Activated naive CD8-positive, alpha-beta T cell treated with anti-CD3 and anti-CD28 coated beads, Interleukin-2, amount 10 ng/mL, durations not matched to agents 7 days and 5 days (primary cell): ENCODE measurements at regions not wholly inside any gene's neighbourhood (a gene's known extent, or its start where the extent isn't known, plus 50 kb on each side); places are given as distances from the start of the nearest gene placed in this dataset.

Experiments used
- ATAC-seq: fragments of 150-1000 bp; cut with Tn5 transposase; one replicate; pipeline ENCODE4 v1.10.0; 2021; ENCODE audit warnings: low read depth, moderate library complexity
- POLR2A ChIA-PET: fragments of 350-600 bp; sonication (Branson Sonifier 250); formaldehyde crosslinking; loops from one replicate; lab custom pipeline; 2021; ENCODE audit warnings: antibody characterized with exemption; lab: Charles Lee
- DNase-seq: peaks from one replicate; pipeline ENCODE4 v3.0.0; 2021
- H3K27ac Mint-ChIP-seq: one replicate; pipeline ENCODE4 v1.8.0; 2022; ENCODE audit warnings: mild to moderate bottlenecking, mixed read lengths
- H3K27me3 Mint-ChIP-seq: one replicate; pipeline ENCODE4 v1.8.0; 2022; ENCODE audit warnings: mild to moderate bottlenecking, moderate library complexity, mixed read lengths
- H3K36me3 Mint-ChIP-seq: one replicate; pipeline ENCODE4 v1.8.0; 2021; ENCODE audit warnings: mild to moderate bottlenecking, mixed read lengths
- H3K4me1 Mint-ChIP-seq: one replicate; pipeline ENCODE4 v1.8.0; 2021; ENCODE audit warnings: mixed read lengths
- H3K4me3 Mint-ChIP-seq: one replicate; pipeline ENCODE4 v1.8.0; 2022; ENCODE audit warnings: mild to moderate bottlenecking, moderate library complexity, mixed read lengths
- H3K9me3 Mint-ChIP-seq: one replicate; pipeline ENCODE4 v1.8.0; 2021; ENCODE audit warnings: mixed read lengths

DNA sequence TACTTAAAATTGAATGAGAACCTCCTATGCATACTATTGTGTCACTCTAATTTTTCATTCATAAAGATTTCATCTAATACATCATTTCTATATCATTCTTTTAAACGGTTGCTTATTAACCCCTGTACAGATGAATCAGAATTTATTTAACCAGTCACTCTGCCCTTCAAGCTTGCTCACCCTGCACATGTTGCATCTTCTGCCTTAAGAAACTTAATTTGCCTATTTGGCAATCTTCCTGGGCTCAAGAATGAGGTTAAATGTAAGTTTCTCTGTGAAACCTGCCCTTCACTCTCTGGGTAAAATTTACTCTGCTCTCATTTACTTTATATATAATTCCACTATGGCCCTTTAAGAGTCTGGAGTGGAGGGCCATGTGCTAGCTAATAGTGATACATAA, 434.7 kb upstream of the ZNF608 start:
- POLR2A ChIA-PET: no interaction called here
- Mint-ChIP-seq H3K9me3 (peaks cover 8% of the 10 kb centered on the region), H3K36me3 (no peaks in the 10 kb centered on the region), H3K27me3 (no peaks in the 10 kb centered on the region), H3K4me3 (no peak overlapping the region), H3K27ac (no peak overlapping the region), H3K4me1 (no peaks in the 10 kb centered on the region)
- ATAC-seq: no peak
- DNase-seq: no peak

DNA sequence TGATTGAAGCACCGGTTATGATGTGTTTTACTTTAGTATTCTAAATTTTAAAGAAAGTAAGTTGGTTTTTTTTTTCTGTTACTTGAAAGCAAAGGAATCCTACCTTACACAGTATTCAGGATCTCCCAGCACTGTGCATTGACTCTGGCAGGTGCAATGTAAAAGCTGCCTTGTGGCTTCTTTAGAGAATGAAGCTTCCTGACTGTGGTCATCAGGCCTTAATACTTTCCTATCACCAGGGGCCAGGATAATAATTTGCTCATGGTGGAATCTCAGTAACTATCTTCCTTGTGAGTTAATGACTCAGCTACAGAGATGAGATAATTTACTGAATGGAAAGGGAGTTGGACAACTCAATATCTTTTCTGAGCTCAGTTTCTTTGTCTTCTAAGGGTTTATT, 435.5 kb upstream of the ZNF608 start:
- H3K27ac Mint-ChIP-seq: no peak overlapping the region
- POLR2A ChIA-PET: no interaction called here
- H3K27me3 Mint-ChIP-seq: no peaks in the 10 kb centered on the region
- H3K4me3 Mint-ChIP-seq: no peak overlapping the region
- no peak for DNase-seq
- H3K4me1 Mint-ChIP-seq: no peaks in the 10 kb centered on the region
- ATAC-seq: no peak
- H3K9me3 Mint-ChIP-seq: peaks cover 8% of the 10 kb centered on the region
- no peaks in the 10 kb centered on the region for H3K36me3 Mint-ChIP-seq

DNA sequence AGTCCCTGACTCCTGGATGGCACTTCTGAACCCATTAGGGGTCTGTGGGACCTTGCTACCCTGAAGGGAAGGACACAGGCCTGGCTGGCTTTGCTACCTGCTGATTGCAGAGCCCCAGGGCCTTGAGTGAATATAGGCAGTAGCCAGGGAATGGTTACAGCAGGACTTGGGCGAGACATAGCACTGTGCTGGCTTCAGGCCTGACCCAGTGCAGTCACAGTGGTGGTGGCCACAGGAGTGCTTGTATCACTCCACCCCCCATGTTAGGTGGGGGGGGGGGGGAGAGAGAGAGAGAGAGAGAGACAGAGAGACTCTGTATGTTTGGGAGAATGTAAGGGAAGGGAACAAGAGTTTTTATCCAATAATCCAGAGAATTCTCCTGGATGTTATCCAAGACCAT, 439.3 kb upstream of the ZNF608 start:
- ATAC-seq (no peak), DNase-seq (no peak)
- H3K4me1 Mint-ChIP-seq: no peaks in the 10 kb centered on the region
- no peaks in the 10 kb centered on the region for H3K9me3 Mint-ChIP-seq
- H3K36me3 Mint-ChIP-seq: no peaks in the 10 kb centered on the region
- H3K27me3 Mint-ChIP-seq: no peaks in the 10 kb centered on the region
- no peak overlapping the region for H3K27ac Mint-ChIP-seq
- H3K4me3 Mint-ChIP-seq: no peak overlapping the region
- POLR2A ChIA-PET: no interaction called here

DNA sequence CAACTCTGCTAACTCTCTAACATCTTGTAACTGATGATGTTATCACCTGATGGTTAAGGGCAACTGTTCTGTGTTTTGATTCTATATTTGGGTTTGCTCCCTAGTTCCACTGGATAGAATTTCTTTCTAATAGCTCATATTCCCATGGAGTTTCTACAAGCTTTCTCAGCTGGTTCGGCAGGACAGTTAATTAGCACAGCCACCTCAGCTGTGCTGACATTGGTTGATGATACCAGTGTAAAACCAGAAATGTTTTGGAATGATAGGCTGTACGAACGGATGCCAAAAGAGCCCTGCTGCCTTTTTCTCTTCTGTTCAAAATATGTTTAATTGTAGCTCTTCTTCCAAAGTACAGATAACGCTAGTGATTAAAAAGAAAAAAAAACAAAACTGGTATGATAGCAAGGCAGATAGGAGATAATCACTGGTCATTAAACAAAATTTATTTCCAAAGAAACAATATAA, 440.5 kb upstream of the ZNF608 start:
- H3K4me1 Mint-ChIP-seq: no peaks in the 10 kb centered on the region
- no peaks in the 10 kb centered on the region for H3K27me3 Mint-ChIP-seq
- no peaks in the 10 kb centered on the region for H3K9me3 Mint-ChIP-seq
- POLR2A ChIA-PET: no interaction called here
- H3K36me3 Mint-ChIP-seq: no peaks in the 10 kb centered on the region
- no peak overlapping the region for H3K27ac Mint-ChIP-seq
- no peak overlapping the region for H3K4me3 Mint-ChIP-seq
- DNase-seq (no peak), ATAC-seq (no peak)

- no peaks in the 10 kb centered on the region for H3K9me3 Mint-ChIP-seq
- H3K4me1 Mint-ChIP-seq: no peaks in the 10 kb centered on the region
- H3K4me3 Mint-ChIP-seq: no peak overlapping the region
- no peaks in the 10 kb centered on the region for H3K36me3 Mint-ChIP-seq
- ATAC-seq: no peak
- H3K27me3 Mint-ChIP-seq: no peaks in the 10 kb centered on the region
- DNase-seq: no peak
- POLR2A ChIA-PET: no interaction called here
- H3K27ac Mint-ChIP-seq: no peak overlapping the region
Measured at GRCh38 chr5:125189531-125189941, 443.1 kb upstream of the ZNF608 start.

DNA sequence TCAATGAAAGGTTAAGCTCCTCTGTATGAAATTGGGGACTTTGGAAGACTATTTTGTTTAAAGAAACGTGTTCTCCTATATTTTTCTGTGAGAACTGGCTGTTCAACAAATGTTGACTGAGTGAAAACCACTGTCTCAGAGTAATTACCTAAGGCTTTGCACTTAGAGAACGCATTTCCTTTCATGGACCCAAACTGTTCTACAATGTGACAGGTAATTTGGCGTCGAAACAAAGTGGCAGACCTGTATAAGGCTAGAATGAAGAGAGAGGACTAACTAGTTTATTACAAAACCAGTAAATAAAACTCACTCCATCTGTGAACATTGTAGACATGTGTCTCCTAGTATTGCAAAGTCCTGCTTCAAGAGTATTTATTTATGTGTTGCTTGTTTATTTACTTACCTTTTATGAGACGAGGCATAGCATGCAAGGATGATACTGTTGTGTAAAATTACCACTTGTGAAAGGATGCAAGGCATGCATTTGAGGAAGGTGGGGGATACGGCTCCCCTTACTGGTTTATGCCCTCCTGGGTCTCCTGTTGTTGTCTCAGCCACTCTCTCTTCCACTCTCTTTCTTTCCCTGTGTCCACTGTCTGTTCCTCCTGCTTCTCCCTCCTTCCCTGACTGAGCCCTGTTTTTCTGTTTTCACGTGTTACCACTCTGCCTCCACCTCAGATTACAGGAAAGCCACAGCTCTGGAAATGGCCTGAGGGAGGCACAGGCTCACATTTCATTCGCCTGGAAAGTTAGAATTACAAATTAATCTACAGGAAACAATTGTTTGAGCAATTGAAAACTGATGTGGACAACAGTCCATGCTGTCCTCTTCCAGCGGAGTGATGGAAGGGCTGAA, 444.0 kb upstream of the ZNF608 start:
- no peak overlapping the region for H3K4me3 Mint-ChIP-seq
- ATAC-seq (no peak), DNase-seq (no peak)
- H3K27ac Mint-ChIP-seq: no peak overlapping the region
- H3K27me3 Mint-ChIP-seq: no peaks in the 10 kb centered on the region
- POLR2A ChIA-PET: no interaction called here
- no peaks in the 10 kb centered on the region for H3K4me1 Mint-ChIP-seq
- no peaks in the 10 kb centered on the region for H3K9me3 Mint-ChIP-seq
- H3K36me3 Mint-ChIP-seq: no peaks in the 10 kb centered on the region

DNA sequence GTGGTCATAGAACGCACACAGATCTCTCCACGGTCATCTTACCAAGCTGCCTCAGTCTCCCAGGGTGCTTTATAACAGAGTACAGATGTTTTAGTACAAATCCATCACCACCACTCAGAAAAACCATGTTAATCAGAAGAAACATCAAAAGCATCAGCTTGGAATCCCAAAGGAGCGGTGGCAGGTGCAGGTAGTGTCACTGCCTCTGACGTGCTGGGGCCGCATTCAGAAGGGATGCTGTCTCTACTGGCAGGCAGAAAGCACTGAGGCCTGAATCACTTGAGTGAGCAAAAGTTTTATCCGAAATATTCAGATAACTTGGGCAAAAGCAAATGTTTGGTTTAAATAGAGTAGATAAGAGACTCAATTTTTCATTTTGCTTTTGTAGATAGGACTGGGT, 448.4 kb upstream of the ZNF608 start:
- no peak for DNase-seq
- H3K4me1 Mint-ChIP-seq: no peaks in the 10 kb centered on the region
- no peak overlapping the region for H3K27ac Mint-ChIP-seq
- no peak overlapping the region for H3K4me3 Mint-ChIP-seq
- ATAC-seq: no peak
- H3K9me3 Mint-ChIP-seq: no peaks in the 10 kb centered on the region
- no peaks in the 10 kb centered on the region for H3K36me3 Mint-ChIP-seq
- no peaks in the 10 kb centered on the region for H3K27me3 Mint-ChIP-seq
- POLR2A ChIA-PET: no interaction called here

DNA sequence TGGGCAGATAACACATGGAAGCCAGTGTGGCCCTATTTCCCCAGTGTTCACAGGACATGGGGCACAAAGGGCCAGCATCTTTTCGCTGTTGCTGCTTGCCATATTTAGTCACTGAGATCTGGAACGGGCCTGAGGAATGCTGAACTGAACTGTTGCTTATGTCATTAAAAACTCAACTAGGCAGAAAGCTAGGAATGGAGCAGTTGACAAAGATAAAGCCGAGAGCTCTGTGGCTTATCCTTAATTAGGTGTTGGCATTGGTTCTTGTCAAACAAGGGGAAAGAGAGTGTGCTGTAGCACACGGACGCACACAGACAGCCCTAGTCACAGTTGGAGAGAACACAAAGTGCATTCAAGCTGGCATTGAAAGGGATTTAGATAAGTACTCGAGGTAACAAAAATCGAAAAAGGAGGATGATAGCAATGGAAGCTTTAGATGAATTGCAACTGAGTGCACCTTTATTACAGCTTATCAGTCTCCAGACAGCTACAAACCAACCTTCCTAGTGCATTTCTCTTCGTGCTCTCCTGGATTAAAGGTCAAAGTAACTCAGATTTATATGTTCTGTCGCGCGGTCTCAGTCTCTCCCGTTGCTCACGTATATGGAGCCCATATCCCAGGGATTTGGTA, 450.2 kb upstream of the ZNF608 start:
- ATAC-seq: no peak
- no peak overlapping the region for H3K27ac Mint-ChIP-seq
- DNase-seq: no peak
- no peaks in the 10 kb centered on the region for H3K27me3 Mint-ChIP-seq
- H3K36me3 Mint-ChIP-seq: no peaks in the 10 kb centered on the region
- no peak overlapping the region for H3K4me3 Mint-ChIP-seq
- no peaks in the 10 kb centered on the region for H3K4me1 Mint-ChIP-seq
- H3K9me3 Mint-ChIP-seq: no peaks in the 10 kb centered on the region
- POLR2A ChIA-PET: no interaction called here

- ATAC-seq (no peak), DNase-seq (no peak)
- no peaks in the 10 kb centered on the region for H3K27me3 Mint-ChIP-seq
- H3K4me3 Mint-ChIP-seq: no peak overlapping the region
- no peaks in the 10 kb centered on the region for H3K4me1 Mint-ChIP-seq
- H3K9me3 Mint-ChIP-seq: no peaks in the 10 kb centered on the region
- no peaks in the 10 kb centered on the region for H3K36me3 Mint-ChIP-seq
- POLR2A ChIA-PET: no interaction called here
- H3K27ac Mint-ChIP-seq: no peak overlapping the region
Measured at GRCh38 chr5:125197321-125197720, 450.9 kb upstream of the ZNF608 start.

DNA sequence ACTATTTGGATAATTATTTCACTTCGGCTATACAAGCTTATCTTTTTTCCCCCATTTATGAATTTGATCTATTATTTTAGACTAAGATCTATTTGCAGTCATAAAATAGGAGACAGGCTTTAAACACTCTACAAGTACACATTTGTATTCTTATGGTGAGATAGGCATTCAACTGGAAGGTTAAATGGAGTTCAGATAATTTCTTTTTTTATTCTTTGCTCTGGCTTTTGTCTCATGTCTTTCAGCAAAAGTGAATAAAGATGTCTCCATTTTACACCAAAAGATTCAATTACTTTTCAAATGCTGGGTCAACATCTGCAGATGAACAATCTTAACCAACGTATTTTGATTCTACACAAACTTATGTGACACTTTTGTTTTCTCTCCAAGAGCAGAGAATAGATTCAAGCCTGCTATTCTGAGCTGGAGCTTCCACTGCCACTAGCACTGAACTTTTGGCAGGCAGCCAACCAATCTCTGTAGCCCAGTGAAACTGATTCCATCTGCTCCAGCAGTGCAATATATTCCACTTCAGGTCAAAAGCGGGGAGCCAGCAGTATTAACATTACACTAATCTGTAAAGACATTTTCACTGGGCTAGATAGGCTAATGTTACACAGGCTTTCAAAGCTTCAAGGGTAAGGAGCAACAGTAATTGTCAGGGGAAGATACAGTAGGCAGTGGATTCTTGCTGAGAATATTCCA, 452.0 kb upstream of the ZNF608 start:
- H3K4me1 Mint-ChIP-seq: no peaks in the 10 kb centered on the region
- H3K27ac Mint-ChIP-seq: no peak overlapping the region
- POLR2A ChIA-PET: no interaction called here
- H3K9me3 Mint-ChIP-seq: no peaks in the 10 kb centered on the region
- no peak for DNase-seq
- ATAC-seq: no peak
- H3K27me3 Mint-ChIP-seq: no peaks in the 10 kb centered on the region
- H3K36me3 Mint-ChIP-seq: no peaks in the 10 kb centered on the region
- H3K4me3 Mint-ChIP-seq: no peak overlapping the region

GRCh38 chr5:125199373-125199772, 452.9 kb upstream of the ZNF608 start:
- no peaks in the 10 kb centered on the region for H3K4me1 Mint-ChIP-seq
- no peak for DNase-seq
- H3K27ac Mint-ChIP-seq: no peak overlapping the region
- POLR2A ChIA-PET: no interaction called here
- ATAC-seq: no peak
- H3K9me3 Mint-ChIP-seq: no peaks in the 10 kb centered on the region
- no peaks in the 10 kb centered on the region for H3K36me3 Mint-ChIP-seq
- H3K27me3 Mint-ChIP-seq: no peaks in the 10 kb centered on the region
- H3K4me3 Mint-ChIP-seq: no peak overlapping the region

GRCh38 chr5:125199968-125200865, 453.8 kb upstream of the ZNF608 start:
- ATAC-seq: no peak
- POLR2A ChIA-PET: no interaction called here
- Mint-ChIP-seq H3K27me3 (no peaks in the 10 kb centered on the region), H3K4me1 (no peaks in the 10 kb centered on the region), H3K27ac (no peak overlapping the region), H3K9me3 (no peaks in the 10 kb centered on the region), H3K4me3 (no peak overlapping the region), H3K36me3 (no peaks in the 10 kb centered on the region)
- no peak for DNase-seq

GRCh38 chr5:125200866-125201373, 454.5 kb upstream of the ZNF608 start:
- H3K4me3 Mint-ChIP-seq: no peak overlapping the region
- H3K9me3 Mint-ChIP-seq: no peaks in the 10 kb centered on the region
- no peak for DNase-seq
- no peaks in the 10 kb centered on the region for H3K27me3 Mint-ChIP-seq
- no peak for ATAC-seq
- H3K27ac Mint-ChIP-seq: no peak overlapping the region
- no peaks in the 10 kb centered on the region for H3K4me1 Mint-ChIP-seq
- POLR2A ChIA-PET: no interaction called here
- H3K36me3 Mint-ChIP-seq: no peaks in the 10 kb centered on the region
